Dermis microvascular lymphatic vessel endothelial cell (primary cell): ENCODE measurements at regions not wholly inside any gene's neighbourhood (a gene's known extent, or its start where the extent isn't known, plus 50 kb on each side); places are given as distances from the start of the nearest gene placed in this dataset.

Experiments used
- DNase-seq, 2 donors: peaks; one replicate each; pipeline versions ENCODE4 v3.0.0 to v3.0.0-alpha.2; 2010; ENCODE audit warnings: low read depth in 2 of 2

DNA sequence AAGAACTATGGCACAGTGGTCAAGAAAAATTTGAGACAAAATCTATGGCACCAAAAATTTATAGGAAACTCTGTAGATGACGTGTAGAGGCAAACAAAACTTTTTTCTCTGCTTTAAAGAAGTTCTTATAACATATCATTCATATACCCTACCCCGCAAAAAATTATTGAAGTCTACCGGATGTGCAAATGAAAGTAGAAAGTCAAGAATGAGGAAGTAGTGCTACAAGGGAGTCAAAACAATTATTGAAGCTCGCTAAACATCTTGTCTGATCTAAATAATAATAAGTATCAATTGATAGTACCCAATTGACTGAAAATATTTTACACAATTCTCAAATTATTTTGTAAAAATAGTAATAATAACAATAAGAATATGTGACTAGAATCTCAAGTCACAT is 398.5 kb downstream of the TAF11L14 start:
- DNase-seq: no peak

DNA sequence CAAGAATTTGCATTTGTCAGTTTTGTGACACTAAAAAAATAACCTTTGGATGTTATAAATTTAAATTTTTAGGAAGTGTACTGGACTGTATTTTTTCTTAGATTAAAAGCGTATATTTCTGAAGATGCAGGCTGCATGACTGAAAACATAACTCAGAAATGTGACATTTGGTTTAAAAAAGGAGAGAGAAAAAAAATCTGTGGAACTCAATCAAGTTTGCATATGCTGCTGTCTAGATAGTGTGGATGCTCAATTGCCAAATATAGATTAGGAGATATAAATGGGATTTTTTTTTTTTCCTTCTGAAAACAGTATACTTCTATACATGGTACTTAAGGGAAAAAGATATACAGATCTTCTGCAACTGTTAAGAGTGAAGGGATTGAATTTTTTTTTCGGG is 402.3 kb downstream of the TAF11L14 start:
- no peak for DNase-seq

DNA sequence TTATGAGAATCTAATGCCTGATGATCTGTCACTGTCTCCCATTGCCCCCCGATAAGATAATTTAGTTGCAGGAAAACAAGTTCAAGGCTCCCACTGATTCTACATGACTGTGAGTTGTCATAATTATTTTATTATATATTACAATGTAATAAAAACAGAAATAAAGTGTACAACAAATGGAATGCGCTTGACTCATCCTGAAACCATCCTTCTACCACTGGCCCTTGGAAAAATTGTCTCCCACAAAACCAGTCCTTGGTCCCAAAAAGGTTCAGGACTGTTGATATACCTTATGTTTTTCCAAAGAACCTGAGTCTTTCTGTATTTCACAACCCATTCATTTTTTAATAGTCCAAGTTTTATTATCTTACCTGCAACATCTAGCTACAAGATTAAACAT is 403.5 kb downstream of the TAF11L14 start:
- no peak for DNase-seq

DNA sequence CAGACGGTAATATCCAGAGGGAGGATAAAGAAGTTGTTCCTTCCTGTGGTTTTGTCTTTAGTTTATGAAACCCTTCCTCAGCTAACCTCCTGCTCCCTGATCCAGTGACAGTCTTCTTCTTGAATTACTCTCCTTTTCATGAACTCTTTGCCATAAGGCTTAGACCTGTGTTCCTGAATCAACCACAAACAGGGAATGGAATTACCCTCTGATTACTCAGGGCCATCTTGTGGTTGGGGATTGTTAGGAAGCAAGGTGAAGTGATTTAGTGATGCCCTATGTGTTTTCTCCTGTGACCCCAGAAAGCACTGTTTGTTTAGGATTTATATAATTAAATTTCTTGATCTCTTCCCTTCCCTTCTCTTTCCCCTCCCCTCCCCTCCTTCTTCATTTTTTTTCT is 409.1 kb downstream of the TAF11L14 start:
- DNase-seq: no peak

DNA sequence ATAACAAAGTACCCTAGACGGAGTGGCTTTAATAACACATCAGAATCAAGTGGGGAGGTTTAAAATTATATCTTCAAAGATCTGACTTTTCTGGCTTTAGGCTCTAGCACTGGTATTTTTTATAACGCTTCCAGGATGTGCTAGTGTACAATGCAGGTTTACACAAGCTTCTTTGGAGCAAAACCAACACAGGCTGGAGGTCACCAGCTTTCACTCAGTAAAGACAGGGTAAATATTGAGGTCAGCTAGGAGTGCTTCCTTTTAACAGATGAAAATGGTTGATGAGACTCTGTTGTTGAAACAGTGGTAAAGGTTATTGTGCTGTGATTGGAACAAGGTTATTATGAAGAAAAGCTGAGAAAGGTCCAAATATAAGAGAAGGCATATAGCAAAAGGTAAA is 414.2 kb downstream of the TAF11L14 start:
- no peak for DNase-seq

DNA sequence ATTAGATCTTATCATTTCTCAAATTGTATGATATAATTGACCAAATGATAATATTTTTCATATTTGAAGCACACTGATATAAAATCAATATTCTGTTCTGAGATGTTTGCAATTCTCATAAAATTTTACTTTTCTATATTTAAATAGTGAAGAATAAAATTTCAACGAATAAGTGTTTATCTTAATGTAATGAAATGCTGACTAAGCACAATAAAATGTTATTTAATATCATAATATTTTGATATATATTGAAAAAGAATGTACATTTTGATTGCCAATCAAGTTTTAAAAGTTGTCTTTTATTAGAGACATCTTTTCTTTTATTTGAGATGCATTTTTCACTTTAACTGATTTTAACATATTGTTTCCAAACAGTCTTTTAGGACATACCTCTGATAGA is 416.1 kb downstream of the TAF11L14 start:
- DNase-seq: no peak

DNA sequence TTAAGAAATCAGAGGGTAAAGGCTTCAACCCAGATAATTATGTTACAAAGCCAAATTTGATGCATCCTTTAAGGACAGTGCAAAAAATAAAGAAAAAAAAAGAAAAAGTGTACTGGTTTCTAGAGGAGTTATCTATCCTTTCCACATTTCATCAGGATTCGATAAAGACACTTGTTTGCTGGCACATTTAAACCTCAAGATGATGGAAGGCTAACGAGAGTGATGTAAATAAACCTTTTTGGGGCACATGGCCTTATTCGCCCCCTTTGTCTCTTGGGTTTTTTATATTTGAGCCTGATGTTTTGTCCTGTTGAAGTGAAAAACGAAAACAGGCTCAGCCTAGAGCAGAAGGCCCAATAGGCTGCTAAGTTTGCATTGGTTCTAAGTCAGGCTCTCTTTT is 416.5 kb downstream of the TAF11L14 start:
- DNase-seq: no peak

DNA sequence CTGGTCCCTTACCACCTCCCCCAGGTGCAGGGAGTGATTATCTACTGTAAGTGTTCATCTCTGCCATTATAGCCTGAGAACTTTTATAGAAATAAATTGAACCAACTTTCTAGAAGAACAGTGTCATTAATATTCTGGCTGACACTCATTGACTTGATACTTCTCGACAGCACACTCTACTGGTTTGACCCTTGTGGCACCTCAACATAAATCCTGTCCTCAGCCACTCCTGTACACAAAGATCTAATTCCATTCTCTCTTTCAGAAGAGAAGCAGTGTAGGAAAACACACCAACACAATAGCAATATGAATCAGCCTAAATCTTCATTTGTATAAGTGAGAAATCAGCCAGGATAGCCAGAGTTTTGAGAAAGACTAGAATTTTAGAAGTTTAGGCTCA is 417.7 kb downstream of the TAF11L14 start:
- no peak for DNase-seq

DNA sequence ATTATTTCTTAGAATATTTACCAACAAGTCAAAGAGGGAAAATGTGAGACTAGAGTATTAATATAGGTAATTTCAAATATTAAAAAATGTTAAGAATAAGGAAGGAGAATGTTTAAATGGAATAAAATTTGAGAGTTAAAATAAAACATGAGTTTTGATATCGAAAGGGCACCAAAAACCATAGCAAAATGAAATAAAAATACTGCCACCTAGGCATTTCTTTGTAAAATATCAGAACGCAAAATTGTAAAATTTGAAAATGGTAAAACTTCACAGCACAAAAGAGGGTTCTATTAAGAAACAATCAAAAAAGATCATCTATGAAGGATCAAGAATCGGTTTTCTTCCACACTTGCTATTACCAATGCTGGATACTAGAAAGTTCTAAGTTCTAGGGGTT is 418.3 kb downstream of the TAF11L14 start:
- DNase-seq: no peak

DNA sequence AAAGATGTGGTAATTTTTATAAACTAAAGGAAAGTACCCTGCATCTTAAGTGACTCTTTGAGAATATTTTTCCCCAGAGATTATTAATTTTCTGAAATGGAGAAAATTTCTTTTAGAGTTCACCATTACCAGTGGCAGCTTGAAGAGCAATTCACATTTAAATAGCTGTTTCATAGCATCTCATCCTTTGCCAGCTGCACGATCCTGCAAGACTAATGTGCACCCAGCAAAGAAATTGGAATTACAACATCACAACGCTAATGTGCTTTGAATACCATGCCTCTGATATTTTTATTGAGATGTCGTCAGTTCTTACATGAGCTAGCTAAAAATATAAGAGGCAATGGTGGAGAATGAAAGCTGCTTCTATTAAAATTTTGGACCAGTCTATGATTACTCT is 423.5 kb downstream of the TAF11L14 start:
- no peak for DNase-seq

DNA sequence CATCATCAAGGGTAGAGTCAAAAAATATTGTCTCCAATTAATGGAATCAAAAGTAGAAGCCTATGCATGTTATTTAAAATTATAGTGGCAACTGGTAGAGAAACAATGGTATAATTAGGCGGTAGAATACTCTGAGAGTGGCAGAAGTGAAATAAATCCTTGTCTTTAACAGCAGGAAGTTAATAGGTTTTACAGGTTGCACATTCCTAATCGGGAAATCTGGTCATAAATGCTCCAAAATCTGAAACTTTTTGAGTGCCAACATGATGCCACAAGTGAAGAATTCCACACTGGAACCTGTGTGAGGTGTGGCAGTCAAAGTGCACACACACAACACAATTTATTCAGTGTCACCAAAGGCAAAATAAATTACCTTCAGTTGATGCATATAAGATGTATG is 433.4 kb downstream of the TAF11L14 start:
- DNase-seq: no peak

DNA sequence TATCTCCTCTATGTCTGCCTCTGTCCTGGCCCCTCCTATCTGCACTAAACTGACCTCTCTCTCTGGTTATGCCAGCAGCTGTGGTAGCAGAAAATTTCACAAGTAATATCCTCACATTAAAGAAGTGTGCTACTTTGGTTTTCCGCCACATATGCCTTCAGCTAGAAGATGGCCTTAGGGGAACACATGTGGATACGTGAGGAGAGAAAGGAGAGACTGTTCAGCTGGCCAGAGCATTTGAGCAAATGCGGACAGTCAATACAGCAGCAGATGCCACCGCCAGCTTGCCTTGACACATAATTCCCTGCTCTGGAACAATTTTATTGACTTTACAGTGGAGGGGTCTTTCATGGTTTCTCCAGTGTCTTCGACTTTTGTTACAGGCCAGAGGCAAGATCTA is 434.6 kb downstream of the TAF11L14 start:
- no peak for DNase-seq

DNA sequence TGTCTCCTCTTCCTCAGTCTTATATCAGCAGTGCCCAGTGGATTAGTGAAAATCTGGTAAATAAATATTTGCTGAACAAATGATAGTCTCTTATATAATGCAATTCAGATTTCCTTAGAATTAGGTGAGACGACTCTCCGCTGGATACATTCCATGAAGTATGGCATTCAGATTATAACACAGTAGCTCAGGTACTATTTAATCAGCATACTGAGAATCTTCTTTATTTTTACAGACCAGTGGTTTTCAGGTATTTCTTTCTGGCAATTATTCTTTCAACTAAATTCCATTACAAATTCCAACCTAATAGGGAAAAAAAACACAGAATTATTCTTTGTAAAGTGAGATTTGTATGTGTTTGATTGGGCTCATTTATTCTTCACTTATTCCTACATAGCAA is 435.5 kb downstream of the TAF11L14 start:
- no peak for DNase-seq

DNA sequence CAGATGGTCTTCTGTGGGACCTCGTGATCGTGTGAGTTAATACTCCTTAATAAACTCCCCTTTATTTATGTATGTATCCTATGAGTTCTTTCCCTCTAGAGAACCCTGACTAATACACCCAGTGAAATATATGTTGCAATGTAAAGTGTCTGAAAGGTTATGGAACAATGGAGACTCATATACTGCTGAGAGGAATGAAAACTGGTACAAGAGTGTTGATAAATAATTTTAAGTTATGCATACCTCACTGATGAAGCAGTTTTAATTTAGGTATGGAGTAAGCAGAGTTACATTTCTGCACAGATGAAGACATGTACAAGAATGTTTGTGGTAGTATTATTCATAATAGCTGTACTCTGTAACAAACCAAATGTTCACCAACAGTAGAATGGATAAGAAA is 438.3 kb downstream of the TAF11L14 start:
- no peak for DNase-seq

DNA sequence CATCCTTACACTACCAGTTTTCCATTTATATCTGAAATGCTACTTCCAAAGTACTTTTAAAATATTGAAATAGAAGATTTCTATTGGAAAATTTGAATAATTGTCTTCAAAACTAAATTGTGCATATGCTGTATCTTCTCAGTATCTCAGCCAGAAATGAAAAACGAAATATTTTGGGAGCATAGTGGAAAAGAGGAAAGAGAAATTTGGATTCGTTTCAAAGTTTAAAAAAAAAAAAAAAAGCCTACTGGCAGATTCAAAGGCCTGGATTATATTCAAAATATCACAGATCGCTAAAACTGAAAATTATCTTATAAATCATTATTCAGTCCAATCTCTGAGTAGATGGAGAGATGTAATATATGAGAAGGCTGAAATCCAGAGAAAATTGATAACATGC is 440.7 kb downstream of the TAF11L14 start:
- no peak for DNase-seq

DNA sequence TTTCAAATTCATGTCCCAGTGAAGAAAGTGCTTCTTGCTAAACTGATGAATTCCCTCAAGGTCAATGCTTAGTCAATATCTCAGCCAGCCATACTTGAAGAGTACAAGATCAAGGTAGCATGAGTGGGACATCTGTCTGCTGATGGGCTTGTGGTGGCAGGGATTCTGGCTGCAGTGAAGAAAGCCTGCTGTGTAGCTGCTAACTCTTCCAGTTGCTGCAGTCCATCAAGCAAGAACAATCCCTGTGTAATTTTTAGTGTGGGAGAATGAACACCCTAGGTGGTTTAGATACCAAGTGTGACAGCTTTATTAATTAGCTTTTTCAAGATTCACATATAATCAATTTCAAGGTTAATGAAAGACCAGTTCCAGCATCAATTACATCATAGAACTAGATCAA is 443.9 kb downstream of the TAF11L14 start:
- no peak for DNase-seq

DNA sequence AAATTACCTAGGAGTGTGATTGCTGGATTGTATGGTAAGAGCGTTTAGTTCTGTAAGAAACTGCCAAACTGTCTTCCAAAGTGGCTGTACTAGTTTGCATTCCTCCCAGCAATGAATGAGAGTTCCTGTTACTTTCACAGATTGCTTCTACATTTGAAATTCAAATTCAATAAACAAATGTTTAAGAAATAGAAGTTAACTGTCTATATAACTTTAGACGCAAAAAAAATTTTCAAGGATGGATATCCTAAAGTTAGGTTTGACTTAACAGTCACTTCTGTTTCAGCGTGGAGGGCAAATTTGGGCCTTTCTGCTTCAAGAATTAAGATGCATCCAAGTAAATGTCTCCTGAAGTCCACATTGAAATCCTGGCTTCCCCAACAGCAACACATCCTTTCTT is 445.6 kb downstream of the TAF11L14 start:
- no peak for DNase-seq

DNA sequence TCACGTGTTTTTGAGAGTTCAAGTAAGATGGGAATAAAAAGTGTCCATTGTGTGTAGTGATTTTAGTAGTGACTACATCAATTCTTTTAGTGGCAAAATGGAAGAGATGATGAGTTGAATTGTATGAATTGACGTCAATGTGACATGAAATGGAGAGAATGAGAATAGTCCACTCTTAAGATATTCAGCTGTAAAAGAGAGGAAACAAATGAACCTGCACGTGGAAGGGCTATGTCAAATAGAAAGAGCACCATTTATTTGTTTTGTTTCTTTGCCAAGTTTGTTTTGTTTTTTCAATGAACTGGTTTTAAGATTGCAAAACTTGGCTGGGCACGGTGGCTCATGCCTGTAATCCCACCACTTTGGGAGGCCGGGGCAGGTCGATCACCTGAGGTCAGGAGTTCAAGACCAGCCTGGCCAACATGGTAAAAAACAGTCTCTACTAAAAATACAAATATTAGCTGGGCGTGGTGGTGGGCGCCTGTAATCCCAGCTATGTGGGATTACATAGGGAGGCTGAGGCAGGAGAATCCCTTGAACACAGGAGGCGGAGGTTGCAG is 453.8 kb downstream of the TAF11L14 start:
- DNase-seq: no peak

DNA sequence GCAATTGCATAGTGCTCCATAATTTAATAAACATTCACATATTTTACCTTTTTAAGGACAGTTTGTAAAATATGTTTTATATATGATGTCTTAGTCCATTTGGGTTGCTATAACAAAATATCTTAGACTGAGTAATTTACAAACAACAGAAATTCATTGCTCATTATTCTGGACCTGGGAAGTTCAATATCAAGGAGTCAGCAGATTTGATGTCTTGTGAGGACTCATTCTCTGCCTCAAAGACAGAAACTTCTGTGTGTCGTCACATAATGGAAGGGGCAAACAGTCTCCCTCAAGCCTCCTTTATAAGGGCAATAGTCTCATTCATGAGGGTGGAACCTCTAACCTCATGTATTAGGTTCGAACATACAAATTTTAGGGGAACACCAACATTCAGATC is 455.9 kb downstream of the TAF11L14 start:
- no peak for DNase-seq

DNA sequence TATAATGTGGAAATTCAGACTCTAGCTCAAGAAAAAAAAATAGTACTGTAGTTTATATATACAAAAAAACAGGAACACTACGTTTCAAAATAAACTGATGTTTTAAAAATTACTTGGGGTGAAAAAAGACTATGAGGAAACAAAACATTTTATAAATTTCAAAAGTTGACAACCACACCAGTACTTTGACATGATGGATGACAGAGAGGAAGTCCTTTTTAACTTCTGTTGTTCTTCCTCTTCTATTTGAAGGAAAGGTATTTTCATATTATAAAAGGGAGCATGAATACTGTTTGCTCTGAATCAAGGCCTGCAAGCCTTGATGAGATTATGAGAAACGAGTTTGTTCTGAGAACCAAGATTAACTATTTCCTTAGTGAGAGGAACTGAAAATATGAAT is 456.9 kb downstream of the TAF11L14 start:
- DNase-seq: no peak

DNA sequence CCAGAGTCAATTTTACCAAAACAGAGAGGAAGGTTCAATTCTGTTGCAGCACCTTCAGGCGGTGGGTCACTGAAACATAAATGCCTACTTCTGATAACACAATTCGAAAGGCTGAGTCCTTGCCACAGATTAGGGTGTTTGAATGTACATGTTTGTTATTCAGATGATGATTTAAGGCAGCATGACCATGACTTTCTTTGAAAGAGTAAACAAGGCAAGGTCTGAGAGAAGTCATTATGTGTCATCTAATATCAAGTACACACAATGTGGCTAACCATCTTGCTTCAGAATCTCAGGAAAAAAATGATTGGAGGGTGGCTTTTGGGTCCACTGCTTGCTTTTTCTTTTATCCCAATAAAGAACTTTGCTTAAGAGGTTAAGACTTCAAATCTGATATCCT is 457.5 kb downstream of the TAF11L14 start:
- DNase-seq: no peak

DNA sequence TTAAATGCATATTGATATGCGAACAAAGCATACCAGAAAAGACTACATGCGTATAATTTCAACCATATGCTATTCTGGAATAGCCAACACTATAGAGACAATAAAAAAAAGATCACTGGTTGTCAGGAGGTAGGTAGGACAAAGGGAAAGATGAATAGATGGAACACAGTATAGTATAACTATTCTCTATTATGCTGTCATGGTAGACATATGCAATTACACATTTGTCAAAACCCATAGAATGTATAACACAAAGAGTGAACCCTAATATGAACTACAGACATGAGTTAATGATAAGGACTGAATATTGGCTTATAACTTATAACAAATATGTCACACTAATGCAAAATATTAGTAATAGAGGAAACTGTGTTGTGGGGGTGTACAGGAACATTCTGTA is 460.8 kb downstream of the TAF11L14 start:
- no peak for DNase-seq

DNA sequence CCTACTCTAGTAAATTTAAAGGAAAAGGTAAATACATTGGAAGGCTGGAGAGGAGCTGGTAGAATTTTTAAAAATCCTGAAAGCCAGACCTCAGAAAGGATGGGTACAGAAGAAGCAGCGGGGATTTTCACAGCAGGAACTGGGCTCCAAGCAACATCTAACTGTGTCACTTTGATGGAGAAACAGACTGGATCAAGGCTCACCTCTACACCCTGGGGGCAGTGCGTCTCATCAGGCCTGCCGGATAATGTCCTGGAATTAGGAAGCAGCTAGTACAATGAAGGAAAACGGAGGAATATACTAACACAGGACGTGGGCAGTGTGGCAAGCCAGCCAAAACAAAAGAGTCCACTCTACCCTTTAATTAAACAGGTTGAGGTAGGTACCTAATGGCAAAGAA is 463.6 kb downstream of the TAF11L14 start:
- DNase-seq: no peak

DNA sequence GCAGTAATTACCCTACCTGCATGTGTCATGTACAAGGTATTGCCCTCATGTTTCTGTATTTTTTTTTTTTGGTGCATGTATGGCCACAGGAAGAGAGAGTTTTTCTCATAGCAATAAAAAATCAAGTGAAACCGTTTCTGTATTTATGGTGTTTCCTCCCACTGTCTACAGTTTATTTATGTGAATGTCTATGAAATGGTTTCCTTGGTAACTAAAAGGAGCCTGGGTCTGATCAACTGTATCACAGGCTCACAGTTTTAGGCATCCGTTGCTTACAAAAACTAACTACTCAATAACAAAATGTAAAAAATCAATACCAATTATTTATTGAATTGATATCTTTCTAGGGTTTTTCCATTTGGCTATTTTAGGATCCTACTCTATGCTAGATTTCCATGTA is 464.4 kb downstream of the TAF11L14 start:
- DNase-seq: no peak

DNA sequence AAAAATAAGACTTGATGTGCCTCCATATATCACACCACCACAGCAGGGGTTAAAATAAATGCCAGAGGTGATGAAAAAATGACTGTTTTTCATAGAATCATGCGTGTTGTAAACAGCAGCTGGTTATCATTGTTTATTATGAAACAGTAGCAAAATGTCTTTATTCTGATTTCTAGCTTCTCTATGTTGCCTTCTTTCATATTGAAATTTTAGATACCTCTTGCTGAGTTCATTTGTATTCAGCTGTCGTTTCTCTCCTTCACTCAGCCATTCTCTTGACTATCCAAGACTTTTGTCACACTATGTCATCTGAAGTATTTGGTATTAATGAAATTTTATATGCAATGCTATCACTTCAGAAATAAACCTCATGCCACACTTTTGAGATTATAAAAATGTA is 465.0 kb downstream of the TAF11L14 start:
- DNase-seq: no peak
